ENCODE measurements at regions not wholly inside any gene's neighbourhood (a gene's known extent, or its start where the extent isn't known, plus 50 kb on each side); places are given as distances from the start of the nearest gene placed in this dataset.

DNA sequence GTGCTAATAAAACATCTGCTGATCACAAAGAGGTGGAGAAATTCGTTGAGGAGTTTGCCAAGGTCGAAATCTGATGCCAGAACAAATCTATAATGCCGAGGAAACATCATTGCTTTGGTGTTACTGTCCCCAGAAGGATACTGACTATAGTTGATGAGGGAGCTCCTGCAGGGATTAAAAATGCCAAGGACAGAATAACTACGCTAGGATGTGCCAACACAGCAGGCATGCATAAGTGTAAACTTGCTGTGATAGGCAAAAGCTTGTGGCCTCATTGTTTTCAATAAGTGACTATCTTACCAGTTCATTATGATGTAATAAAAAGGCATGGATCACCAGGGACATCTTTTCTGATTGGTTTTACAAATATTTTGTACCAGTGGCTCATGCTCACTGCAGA is 66.8 kb upstream of the ADCY2 start:
- H3K27ac ChIP-seq = no peak overlapping the region
- DNase-seq (ENCODE audit: low spot score) = no peak
- TF ChIP-seq, protein P1, sequence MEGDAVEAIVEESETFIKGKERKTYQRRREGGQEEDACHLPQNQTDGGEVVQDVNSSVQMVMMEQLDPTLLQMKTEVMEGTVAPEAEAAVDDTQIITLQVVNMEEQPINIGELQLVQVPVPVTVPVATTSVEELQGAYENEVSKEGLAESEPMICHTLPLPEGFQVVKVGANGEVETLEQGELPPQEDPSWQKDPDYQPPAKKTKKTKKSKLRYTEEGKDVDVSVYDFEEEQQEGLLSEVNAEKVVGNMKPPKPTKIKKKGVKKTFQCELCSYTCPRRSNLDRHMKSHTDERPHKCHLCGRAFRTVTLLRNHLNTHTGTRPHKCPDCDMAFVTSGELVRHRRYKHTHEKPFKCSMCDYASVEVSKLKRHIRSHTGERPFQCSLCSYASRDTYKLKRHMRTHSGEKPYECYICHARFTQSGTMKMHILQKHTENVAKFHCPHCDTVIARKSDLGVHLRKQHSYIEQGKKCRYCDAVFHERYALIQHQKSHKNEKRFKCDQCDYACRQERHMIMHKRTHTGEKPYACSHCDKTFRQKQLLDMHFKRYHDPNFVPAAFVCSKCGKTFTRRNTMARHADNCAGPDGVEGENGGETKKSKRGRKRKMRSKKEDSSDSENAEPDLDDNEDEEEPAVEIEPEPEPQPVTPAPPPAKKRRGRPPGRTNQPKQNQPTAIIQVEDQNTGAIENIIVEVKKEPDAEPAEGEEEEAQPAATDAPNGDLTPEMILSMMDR (conservative IDR thresholded peaks at IDR 0.05; ENCODE audit: low read depth) = no peak
- POLR2A ChIA-PET (ENCODE audit: low non-redundant PET) = no interaction called here
- CTCF ChIA-PET = interaction anchor here (0.6 kb wide), 1 partner anchor 508 kb away, joined by 4 read pairs; no protein-coding TSS in a partner anchor

DNA sequence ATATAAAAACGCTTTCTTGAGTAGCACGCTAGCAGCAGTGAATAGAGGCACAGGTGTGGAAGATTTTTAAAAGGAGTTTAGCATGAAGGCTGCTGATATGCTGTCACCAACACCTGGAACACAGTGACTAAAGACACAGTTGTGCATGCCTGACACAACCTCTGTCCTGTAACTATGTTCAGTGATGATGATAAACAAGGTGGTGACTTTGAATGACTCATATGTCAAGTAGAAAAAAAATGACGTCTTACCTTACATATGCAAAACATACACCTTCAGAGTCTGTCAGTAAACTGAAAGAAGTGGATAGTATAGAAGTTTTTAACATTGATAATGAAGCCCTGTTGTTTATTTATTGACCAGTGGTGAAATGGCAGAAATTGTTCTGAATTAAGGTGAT is 66.2 kb upstream of the ADCY2 start:
- CTCF ChIA-PET = interaction anchor here (0.6 kb wide), 1 partner anchor 509 kb away, joined by 4 read pairs; no protein-coding TSS in a partner anchor
- POLR2A ChIA-PET (ENCODE audit: low non-redundant PET) = no interaction called here
- no peak overlapping the region for H3K27ac ChIP-seq
- TF ChIP-seq, protein P1 (conservative IDR thresholded peaks at IDR 0.05; ENCODE audit: low read depth) = no peak
- DNase-seq (ENCODE audit: low spot score) = no peak

DNA sequence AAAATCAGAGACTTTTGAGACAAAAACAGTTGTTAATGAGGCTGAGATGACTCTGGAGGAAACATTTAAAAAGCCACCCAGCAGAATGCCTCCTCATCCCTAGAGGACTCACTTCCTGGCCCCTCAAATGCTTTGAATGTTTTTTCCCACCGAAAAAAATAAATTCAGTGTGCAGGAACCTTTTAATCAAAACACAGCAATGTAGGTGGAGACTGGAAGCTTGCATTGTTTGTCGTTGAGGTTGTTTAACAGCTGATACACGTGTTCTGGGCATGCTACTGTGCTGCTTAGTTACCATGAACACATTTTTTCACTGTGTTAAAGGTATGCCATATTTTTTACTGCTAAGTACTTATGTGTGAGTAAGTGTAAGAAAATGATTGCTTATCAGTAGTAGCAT is 65.7 kb upstream of the ADCY2 start:
- TF ChIP-seq, protein P1 (conservative IDR thresholded peaks at IDR 0.05; ENCODE audit: low read depth) = no peak
- POLR2A ChIA-PET (ENCODE audit: low non-redundant PET) = no interaction called here
- H3K27ac ChIP-seq = no peak overlapping the region
- CTCF ChIA-PET = no interaction called here
- no peak for DNase-seq (ENCODE audit: low spot score)

DNA sequence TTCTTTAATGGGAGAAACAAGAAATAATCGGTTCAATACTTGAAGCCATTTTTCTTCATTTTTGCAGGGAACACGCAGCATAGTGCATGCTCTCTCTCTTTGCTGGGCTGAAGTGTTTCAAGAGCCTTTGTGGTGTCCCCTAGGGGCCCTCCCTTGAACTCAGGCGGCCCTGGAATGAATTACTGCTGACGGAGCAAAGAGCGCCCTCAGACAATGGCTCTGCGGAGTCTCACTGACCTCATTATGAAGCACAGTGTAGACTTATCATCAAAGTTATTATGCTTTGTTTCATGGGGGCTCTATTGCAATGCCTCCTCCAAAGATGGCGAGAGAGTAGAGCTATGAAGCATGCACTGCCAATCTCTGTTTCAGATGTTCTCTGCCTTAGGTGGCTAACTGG is 64.8 kb upstream of the ADCY2 start:
- ChIA-PET POLR2A (ENCODE audit: low non-redundant PET) (no interaction called here), CTCF (no interaction called here)
- no peak overlapping the region for H3K27ac ChIP-seq
- DNase-seq (ENCODE audit: low spot score) = no peak
- TF ChIP-seq, protein P1 (conservative IDR thresholded peaks at IDR 0.05; ENCODE audit: low read depth) = no peak

All from RWPE1 (cell line).